ENCODE measurements at regions not wholly inside any gene's neighbourhood (a gene's known extent, or its start where the extent isn't known, plus 50 kb on each side); places are given as distances from the start of the nearest gene placed in this dataset.

GRCh38 chr7:136148920-136149319, 171.8 kb upstream of the MTPN start:
- TF ChIP-seq, protein P1, sequence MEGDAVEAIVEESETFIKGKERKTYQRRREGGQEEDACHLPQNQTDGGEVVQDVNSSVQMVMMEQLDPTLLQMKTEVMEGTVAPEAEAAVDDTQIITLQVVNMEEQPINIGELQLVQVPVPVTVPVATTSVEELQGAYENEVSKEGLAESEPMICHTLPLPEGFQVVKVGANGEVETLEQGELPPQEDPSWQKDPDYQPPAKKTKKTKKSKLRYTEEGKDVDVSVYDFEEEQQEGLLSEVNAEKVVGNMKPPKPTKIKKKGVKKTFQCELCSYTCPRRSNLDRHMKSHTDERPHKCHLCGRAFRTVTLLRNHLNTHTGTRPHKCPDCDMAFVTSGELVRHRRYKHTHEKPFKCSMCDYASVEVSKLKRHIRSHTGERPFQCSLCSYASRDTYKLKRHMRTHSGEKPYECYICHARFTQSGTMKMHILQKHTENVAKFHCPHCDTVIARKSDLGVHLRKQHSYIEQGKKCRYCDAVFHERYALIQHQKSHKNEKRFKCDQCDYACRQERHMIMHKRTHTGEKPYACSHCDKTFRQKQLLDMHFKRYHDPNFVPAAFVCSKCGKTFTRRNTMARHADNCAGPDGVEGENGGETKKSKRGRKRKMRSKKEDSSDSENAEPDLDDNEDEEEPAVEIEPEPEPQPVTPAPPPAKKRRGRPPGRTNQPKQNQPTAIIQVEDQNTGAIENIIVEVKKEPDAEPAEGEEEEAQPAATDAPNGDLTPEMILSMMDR (IDR thresholded peaks at IDR 0.05; ENCODE audit: low read length) = no peak
- TF ChIP-seq EZH2 (IDR thresholded peaks at IDR 0.05; ENCODE audit: borderline replicate concordance, low read length) = no peak

All from OCI-LY1 (cell line).